ENCODE measurements at regions not wholly inside any gene's neighbourhood (a gene's known extent, or its start where the extent isn't known, plus 50 kb on each side); places are given as distances from the start of the nearest gene placed in this dataset.
"Not testable (repeated sequence)": the region's sequence is repeated elsewhere in the genome, so short reads cannot be mapped to it uniquely, and the experiment has no call there.

DNA sequence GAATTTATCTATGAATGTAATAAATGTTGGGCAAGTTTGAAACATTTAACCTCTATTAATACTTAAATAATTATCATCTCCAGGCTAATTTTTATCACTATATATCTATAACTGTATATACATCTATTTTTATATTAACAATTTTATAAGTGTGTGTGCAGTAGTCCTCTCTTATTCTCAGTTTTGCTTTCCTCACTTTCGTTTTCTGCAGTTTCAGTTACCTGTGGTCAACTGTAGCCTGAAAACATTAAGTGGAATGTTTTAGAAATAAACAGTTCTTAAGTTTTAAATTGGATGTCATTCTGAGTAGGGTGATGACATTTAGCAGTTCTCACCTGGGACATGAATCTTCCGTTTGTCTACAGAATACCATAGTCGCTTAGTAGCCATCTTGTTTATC is 379.4 kb upstream of the MAN1A1 start:
- TF ChIP-seq POLR2A (IDR thresholded peaks at IDR 0.05) = no peak
- TF ChIP-seq, protein P1, sequence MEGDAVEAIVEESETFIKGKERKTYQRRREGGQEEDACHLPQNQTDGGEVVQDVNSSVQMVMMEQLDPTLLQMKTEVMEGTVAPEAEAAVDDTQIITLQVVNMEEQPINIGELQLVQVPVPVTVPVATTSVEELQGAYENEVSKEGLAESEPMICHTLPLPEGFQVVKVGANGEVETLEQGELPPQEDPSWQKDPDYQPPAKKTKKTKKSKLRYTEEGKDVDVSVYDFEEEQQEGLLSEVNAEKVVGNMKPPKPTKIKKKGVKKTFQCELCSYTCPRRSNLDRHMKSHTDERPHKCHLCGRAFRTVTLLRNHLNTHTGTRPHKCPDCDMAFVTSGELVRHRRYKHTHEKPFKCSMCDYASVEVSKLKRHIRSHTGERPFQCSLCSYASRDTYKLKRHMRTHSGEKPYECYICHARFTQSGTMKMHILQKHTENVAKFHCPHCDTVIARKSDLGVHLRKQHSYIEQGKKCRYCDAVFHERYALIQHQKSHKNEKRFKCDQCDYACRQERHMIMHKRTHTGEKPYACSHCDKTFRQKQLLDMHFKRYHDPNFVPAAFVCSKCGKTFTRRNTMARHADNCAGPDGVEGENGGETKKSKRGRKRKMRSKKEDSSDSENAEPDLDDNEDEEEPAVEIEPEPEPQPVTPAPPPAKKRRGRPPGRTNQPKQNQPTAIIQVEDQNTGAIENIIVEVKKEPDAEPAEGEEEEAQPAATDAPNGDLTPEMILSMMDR (IDR thresholded peaks at IDR 0.05) = no peak
- 90 to 92% methylated on average over 3 of the region's 3 CpGs for WGBS, 2 donors
- intact Hi-C loops (cut with DNase I) = no loop called here

DNA sequence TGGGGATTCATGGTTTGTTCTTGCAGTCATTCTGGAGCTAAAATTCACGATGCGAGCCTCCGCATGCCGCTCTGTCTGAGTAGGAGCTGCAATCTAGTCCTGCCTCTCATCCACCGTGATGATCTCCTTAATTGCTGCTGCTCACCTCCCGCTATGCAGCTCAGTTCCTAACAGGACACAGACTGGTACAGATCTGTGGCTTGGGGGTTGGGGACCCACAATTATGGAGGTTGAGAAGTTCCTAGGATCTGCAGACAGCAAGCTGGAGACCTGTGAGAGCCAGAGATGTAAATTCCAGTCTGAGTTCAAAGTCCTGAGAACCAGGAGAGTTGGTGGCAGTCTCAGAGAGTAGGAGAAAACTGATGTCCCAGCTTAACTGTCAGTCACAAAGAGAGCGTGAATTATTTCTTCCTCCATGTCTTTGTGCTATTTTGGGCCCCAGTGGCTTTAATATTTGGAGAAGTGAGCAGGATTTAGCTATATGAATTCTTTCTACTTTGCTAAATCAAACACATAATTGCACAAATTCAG is 378.7 kb upstream of the MAN1A1 start:
- H3K27ac ChIP-seq = no peak overlapping the region
- H3K4me1 ChIP-seq = no peaks in the 10 kb centered on the region
- no peak overlapping the region for H3K4me3 ChIP-seq (replicated peaks in 1 of 3)
- no peaks in the 10 kb centered on the region for H3K27me3 ChIP-seq
- TF ChIP-seq, protein P1 (IDR thresholded peaks at IDR 0.05) = no peak
- TF ChIP-seq POLR2A (IDR thresholded peaks at IDR 0.05) = no peak
- no peak for DNase-seq
- H3K36me3 ChIP-seq = no peaks in the 10 kb centered on the region
- intact Hi-C loops (cut with DNase I) = no loop called here
- no peaks in the 10 kb centered on the region for H3K9me3 ChIP-seq
- WGBS, 2 donors = 91 to 93% methylated on average over 7 of the region's 7 CpGs

More for the DNA sequence above, 379.4 kb upstream of the MAN1A1 start:
- no peak for DNase-seq
- no peak overlapping the region for H3K27ac ChIP-seq
- no peaks in the 10 kb centered on the region for H3K27me3 ChIP-seq
- H3K4me3 ChIP-seq (replicated peaks in 1 of 3) = no peak overlapping the region
- H3K9me3 ChIP-seq = no peaks in the 10 kb centered on the region
- H3K36me3 ChIP-seq = no peaks in the 10 kb centered on the region
- no peaks in the 10 kb centered on the region for H3K4me1 ChIP-seq

DNA sequence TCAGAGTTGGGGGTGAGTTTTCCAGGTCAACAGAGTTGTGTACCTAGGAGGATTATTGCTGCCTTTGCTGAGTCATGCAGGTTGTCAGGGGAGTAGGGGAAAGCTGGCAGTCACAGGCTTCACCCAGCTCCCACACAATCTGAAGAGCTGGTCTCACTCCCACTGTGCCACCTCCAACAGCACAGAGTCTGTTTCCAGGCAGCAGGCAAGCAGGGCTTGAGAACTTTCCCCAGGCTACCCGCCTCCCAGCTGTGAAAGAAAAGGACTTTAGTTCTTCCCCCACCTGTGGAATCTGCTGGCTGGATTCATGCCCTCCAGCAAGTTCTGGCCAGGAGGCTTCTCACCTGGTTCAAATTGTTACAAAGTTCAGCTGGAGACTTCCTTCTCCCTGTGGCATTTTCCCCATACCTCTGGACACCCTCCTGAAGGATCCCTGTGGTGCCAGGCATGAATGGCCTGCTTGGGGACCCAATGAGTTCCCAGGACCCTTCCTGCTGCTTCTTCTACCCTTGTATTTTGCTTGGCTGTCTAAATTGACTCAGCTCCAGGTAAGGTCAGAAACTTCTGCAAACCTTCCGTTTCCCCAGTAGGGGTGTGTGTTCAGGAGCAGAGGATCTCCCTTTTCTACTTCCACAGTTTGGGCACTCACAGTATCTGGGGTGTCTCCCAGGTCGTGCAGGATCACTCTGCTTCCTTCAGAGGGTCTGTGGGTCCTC is 378.1 kb upstream of the MAN1A1 start:
- no peaks in the 10 kb centered on the region for H3K4me1 ChIP-seq
- peak; percentile 5 to 9 for DNase-seq

DNA sequence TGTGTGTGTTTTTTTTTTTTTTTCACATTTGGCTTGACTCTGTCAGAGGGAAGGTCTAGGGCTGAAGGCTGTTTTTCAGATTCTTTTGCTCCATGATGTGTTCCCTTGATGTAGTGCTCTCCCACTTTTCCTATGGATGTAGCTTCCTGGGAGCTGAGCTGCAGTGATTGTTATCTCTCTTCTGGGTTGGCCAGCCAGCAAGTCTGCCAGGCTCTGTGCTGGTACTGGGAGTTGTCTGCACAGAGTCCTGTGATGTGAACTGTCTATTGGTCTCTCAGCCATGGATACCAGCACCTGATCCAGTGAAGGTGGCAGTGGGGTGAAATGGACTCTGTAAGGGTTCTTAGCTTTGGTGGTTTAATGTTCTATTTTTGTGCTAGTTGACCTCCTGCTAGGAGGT is 377.4 kb upstream of the MAN1A1 start:
- H3K4me1 ChIP-seq; intact Hi-C loops (cut with DNase I); H3K9me3 ChIP-seq: not testable (repeated sequence)

More for the DNA sequence above, 378.1 kb upstream of the MAN1A1 start:
- H3K27ac ChIP-seq = no peak overlapping the region
- H3K36me3 ChIP-seq = no peaks in the 10 kb centered on the region
- WGBS, 2 donors = 80 to 89% methylated on average over 3 of the region's 3 CpGs
- H3K9me3 ChIP-seq = no peaks in the 10 kb centered on the region
- TF ChIP-seq, protein P1 (IDR thresholded peaks at IDR 0.05) = no peak
- no peak for TF ChIP-seq POLR2A (IDR thresholded peaks at IDR 0.05)
- no peak overlapping the region for H3K4me3 ChIP-seq (replicated peaks in 1 of 3)
- H3K27me3 ChIP-seq = no peaks in the 10 kb centered on the region
- intact Hi-C loops (cut with DNase I) = no loop called here

DNA sequence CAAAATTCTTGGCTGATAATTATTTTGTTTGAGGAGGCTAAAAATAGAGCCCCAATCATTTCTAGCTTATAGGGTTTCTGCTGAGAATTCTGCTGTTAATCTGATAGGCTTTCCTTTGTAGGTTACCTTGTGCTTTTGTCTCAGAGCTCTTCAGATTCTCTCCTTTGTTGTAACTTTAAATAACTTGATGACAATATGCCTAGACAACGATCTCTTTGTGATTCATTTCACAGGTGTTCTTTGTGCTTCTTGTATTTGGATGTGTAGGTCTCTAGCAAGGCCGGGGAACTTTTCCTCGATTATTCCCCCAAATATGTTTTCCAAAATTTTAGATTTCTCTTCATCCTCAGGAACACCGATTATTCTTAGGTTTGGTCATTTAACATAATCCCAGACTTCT is 376.5 kb upstream of the MAN1A1 start:
- TF ChIP-seq, protein P1 (IDR thresholded peaks at IDR 0.05) = no peak
- TF ChIP-seq POLR2A (IDR thresholded peaks at IDR 0.05) = no peak
- 84 to 92% methylated on average over 4 of the region's 4 CpGs for WGBS, 2 donors

More for the DNA sequence above, 377.4 kb upstream of the MAN1A1 start:
- not testable (repeated sequence) for H3K27me3 ChIP-seq; DNase-seq; H3K27ac ChIP-seq; H3K4me3 ChIP-seq (replicated peaks in 1 of 3); H3K36me3 ChIP-seq

More for the DNA sequence above, 376.5 kb upstream of the MAN1A1 start:
- no peaks in the 10 kb centered on the region for H3K4me1 ChIP-seq
- no peaks in the 10 kb centered on the region for H3K36me3 ChIP-seq
- H3K9me3 ChIP-seq = no peaks in the 10 kb centered on the region
- intact Hi-C loops (cut with DNase I) = no loop called here
- no peak overlapping the region for H3K4me3 ChIP-seq (replicated peaks in 1 of 3)
- no peak for DNase-seq
- no peak overlapping the region for H3K27ac ChIP-seq
- no peaks in the 10 kb centered on the region for H3K27me3 ChIP-seq
